Ishikawa (cell line): ENCODE measurements at regions not wholly inside any gene's neighbourhood (a gene's known extent, or its start where the extent isn't known, plus 50 kb on each side); places are given as distances from the start of the nearest gene placed in this dataset.

Source experiments
- CEBPB ChIP-seq: IDR thresholded peaks from 2 replicates; pipeline ENCODE4 v1.6.1; 2012
- CREB1 ChIP-seq: IDR thresholded peaks from 2 replicates; pipeline ENCODE4 v1.6.1; 2012; ENCODE audit warnings: low read depth
- EGR1 ChIP-seq: IDR thresholded peaks from 2 replicates; pipeline ENCODE4 v1.6.1; 2012
- EP300 ChIP-seq: IDR thresholded peaks from 2 replicates; pipeline ENCODE4 v1.6.1; 2012; ENCODE audit warnings: borderline replicate concordance
- FOXM1 ChIP-seq: IDR thresholded peaks from 2 replicates; pipeline ENCODE4 v1.6.1; 2012; ENCODE audit warnings: low read depth, borderline replicate concordance
- NFIC ChIP-seq: IDR thresholded peaks from 2 replicates; pipeline ENCODE4 v1.6.1; 2012
- RAD21 ChIP-seq: IDR thresholded peaks from 2 replicates; pipeline ENCODE4 v1.6.1; 2012; ENCODE audit warnings: low read depth
- REST ChIP-seq: IDR thresholded peaks from 2 replicates; pipeline ENCODE4 v1.6.1; 2012; ENCODE audit warnings: low read depth, mild to moderate bottlenecking
- TAF1 ChIP-seq: IDR thresholded peaks from 2 replicates; pipeline ENCODE4 v1.6.1; 2012; ENCODE audit warnings: low read depth, mild to moderate bottlenecking
- TCF12 ChIP-seq: IDR thresholded peaks from 2 replicates; pipeline ENCODE4 v1.6.1; 2012; ENCODE audit warnings: low read depth
- TEAD4 ChIP-seq: IDR thresholded peaks from 2 replicates; pipeline ENCODE4 v1.6.1; 2012
- YY1 ChIP-seq: IDR thresholded peaks from 2 replicates; pipeline ENCODE4 v1.6.1; 2012; ENCODE audit warnings: low read depth
- ZBTB7A ChIP-seq: IDR thresholded peaks from 2 replicates; pipeline ENCODE4 v1.6.1; 2012; ENCODE audit warnings: low read depth
- TF ChIP-seq, protein P1 (sequence below): IDR thresholded peaks from 2 replicates; pipeline ENCODE4 v1.6.1; 2012
- TF ChIP-seq, protein P2 (sequence below): IDR thresholded peaks from 2 replicates; pipeline ENCODE4 v1.6.1; 2012

- TF ChIP-seq, protein P1, sequence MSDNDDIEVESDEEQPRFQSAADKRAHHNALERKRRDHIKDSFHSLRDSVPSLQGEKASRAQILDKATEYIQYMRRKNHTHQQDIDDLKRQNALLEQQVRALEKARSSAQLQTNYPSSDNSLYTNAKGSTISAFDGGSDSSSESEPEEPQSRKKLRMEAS = no peak
- no peak for TF ChIP-seq REST
- TF ChIP-seq, protein P2, sequence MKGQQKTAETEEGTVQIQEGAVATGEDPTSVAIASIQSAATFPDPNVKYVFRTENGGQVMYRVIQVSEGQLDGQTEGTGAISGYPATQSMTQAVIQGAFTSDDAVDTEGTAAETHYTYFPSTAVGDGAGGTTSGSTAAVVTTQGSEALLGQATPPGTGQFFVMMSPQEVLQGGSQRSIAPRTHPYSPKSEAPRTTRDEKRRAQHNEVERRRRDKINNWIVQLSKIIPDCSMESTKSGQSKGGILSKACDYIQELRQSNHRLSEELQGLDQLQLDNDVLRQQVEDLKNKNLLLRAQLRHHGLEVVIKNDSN = no peak
- no peak for TF ChIP-seq NFIC
- no peak for TF ChIP-seq FOXM1
- no peak for TF ChIP-seq EP300
- TF ChIP-seq ZBTB7A = no peak
Observed at GRCh38 chr6:11288065-11288464, 55.6 kb upstream of the NEDD9 start.

DNA sequence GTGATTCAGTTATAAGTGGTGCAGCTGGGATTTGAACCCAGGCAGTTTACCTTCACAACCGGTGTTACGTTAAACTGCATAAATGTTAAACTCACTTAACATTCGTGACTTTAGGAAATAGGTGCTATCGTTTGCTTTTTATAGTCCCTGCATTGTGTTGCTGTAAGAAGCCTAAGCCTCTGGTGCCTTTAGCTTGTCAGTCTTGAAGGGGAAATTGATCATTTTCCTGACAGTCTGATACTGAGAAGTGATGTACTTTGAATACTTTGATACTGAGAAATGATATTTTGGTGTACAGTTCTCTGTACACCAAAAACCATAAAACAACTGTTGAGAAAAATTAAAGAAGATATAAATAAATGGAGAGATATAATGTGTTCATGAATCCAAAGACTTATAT is 52.5 kb upstream of the NEDD9 start:
- TF ChIP-seq, protein P2 = no peak
- TF ChIP-seq EGR1 (no peak), NFIC (no peak), RAD21 (no peak), TAF1 (no peak), CEBPB (no peak), TEAD4 (no peak), FOXM1 (no peak), ZBTB7A (no peak), CREB1 (no peak), EP300 (no peak), TCF12 (no peak), YY1 (no peak)
- TF ChIP-seq, protein P1 = no peak

- TF ChIP-seq RAD21 = no peak
- TF ChIP-seq, protein P2 = no peak
- no peak for TF ChIP-seq NFIC
- TF ChIP-seq TEAD4 = no peak
- TF ChIP-seq TAF1 = no peak
- TF ChIP-seq CREB1 = no peak
- TF ChIP-seq CEBPB = no peak
- TF ChIP-seq REST = no peak
- TF ChIP-seq, protein P1 = no peak
- no peak for TF ChIP-seq ZBTB7A
- no peak for TF ChIP-seq YY1
- TF ChIP-seq EGR1 = no peak
- no peak for TF ChIP-seq TCF12
- TF ChIP-seq FOXM1 = no peak
- TF ChIP-seq EP300 = no peak
Observed at GRCh38 chr6:11283629-11284028, 51.2 kb upstream of the NEDD9 start.

DNA sequence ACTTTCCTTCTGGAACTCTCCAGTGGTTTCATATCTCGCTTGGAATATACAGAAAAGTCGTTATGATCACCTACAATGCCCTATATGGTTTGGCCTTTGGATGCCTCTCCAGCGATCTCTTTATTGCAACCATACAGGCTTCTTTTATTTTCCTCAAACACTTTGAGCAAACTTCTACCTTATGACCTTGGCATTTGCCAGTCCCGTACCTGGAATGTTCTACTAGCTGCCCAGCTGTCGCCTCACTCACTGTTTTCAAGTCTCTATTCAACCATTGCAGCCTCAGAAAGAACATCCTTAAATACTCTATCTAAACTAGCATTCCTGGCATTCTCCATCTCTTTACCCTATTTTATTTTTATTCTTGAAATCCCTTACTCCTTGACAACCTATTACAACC is 50.4 kb upstream of the NEDD9 start:
- TF ChIP-seq REST (no peak), ZBTB7A (no peak), TEAD4 (no peak), TAF1 (no peak), EGR1 (no peak), RAD21 (no peak), NFIC (no peak), CEBPB (no peak), EP300 (no peak), CREB1 (no peak), TCF12 (no peak), FOXM1 (no peak)
- TF ChIP-seq, protein P1 = no peak
